Stomach (tissue), 8 donors: ENCODE measurements at regions not wholly inside any gene's neighbourhood (a gene's known extent, or its start where the extent isn't known, plus 50 kb on each side); places are given as distances from the start of the nearest gene placed in this dataset.

Experiments used
- DNase-seq, 2 donors: peaks; one replicate each; pipeline versions ENCODE4 v3.0.0 to v3.0.0-alpha.2; 2013 to 2019
- H3K27ac ChIP-seq, 5 donors: fragments of 200-600 bp in 4 of 5; sonication (generic) in 4 of 5; one replicate each; pipeline ENCODE4 v1.5.1; 2013 to 2019; ENCODE audit warnings: mild to moderate bottlenecking in 1 of 5, moderate library complexity in 1 of 5
- H3K27me3 ChIP-seq, 3 donors: fragments of 200-600 bp; sonication (generic); one replicate each; pipeline ENCODE4 v1.5.1; 2017 to 2019; ENCODE audit warnings: mixed run types in 1 of 3
- H3K36me3 ChIP-seq, 4 donors: fragments of 200-600 bp; sonication (generic); 1 replicate in 3 of 4; 2 replicates in 1 of 4; pipeline ENCODE4 v1.5.1; 2016 to 2019
- H3K4me1 ChIP-seq, 4 donors: fragments of 200-600 bp; sonication (generic); one replicate each; pipeline ENCODE4 v1.5.1; 2016 to 2019
- H3K4me3 ChIP-seq, 4 donors: fragments of 200-600 bp; sonication (generic) in 3 of 4; one replicate each; pipeline ENCODE4 v1.5.1; 2016 to 2019; ENCODE audit warnings: mild to moderate bottlenecking in 1 of 4
- H3K9me3 ChIP-seq, 4 donors: fragments of 200-600 bp; sonication (generic); one replicate each; pipeline ENCODE4 v1.5.1; 2016 to 2019
- CTCF ChIP-seq, 7 experiments: fragments of 450-650 bp in 4 of 7; fragments of 200-600 bp in 3 of 7; sonication (generic) in 3 of 7; IDR thresholded peaks; one replicate each; pipeline ENCODE4 v1.5.1; 2016 to 2019; ENCODE audit warnings: antibody characterized with exemption in 7 of 7, control low read depth in 2 of 7, mild to moderate bottlenecking in 1 of 7
- EP300 ChIP-seq: sonication (generic); formaldehyde crosslinking; IDR thresholded peaks from one replicate; pipeline ENCODE4 v1.6.1; 2017; ENCODE audit warnings: antibody characterized with exemption
- POLR2A ChIP-seq, 4 donors: fragments of 450-650 bp; IDR thresholded peaks; one replicate each; pipeline ENCODE4 v1.6.1; 2016; ENCODE audit warnings: antibody characterized with exemption in 4 of 4, control low read depth in 2 of 4, mild to moderate bottlenecking in 1 of 4, moderate library complexity in 1 of 4
- POLR2AphosphoS5 ChIP-seq, 3 donors: sonication (generic); formaldehyde crosslinking; IDR thresholded peaks; one replicate each; pipeline ENCODE4 v1.6.1; 2016; ENCODE audit warnings: antibody characterized with exemption in 3 of 3
- WGBS, 5 donors: extraction: QIAGEN DNeasy Blood & Tissue Kit in 3 of 5; methylation state at CpG; one replicate each; pipeline versions ENCODE4 v1.1.5 to v1.1.7; 2013 to 2018; 5-methylcytosine and 5-hydroxymethylcytosine counted together
- intact Hi-C: fragments of 100-400 bp; cut with DNase I; formaldehyde crosslinking; loops from one replicate; pipeline ENCODE4 v1.15.1; 2023; ENCODE audit warnings: low total_unique reads
- donor health status: healthy with polysubstance abuse.
- donor health status: Bipolar disorder and iron deficiency.
- donor health status: healthy.

DNA sequence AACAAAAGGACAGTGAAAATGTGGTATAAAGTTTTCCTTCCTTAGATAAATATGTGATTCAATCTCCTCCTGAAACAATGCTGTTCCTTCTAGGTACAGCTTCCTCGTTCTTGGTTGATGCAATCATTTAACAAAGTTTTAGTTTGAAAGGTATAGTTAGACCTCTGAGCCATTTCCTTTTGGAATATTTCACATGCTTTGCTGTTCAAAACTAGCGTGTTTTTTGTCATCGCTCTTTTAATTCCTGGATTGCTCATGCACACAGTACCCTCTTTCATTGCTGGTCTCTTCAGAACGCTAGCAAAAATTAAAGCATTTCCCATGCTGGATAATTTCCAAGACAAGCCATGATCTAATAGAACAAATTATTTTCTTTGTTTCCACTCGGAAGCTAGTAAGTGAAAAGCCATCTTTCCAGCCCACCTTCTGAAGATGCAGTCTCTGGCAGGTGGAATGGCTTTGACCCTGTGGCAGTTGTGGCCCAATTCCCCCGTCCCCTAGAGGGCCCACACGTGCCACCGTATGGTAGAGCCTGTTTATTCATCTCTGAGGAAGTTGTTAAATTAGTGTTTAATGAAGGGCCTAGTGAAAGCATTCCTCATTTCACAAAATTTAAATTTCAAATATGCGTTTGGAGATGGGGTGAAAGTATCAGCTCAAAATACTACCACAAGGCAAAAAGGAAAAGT, 1040.6 kb upstream of the SLC10A2 start:
- no peaks in the 10 kb centered on the region for H3K27me3 ChIP-seq
- H3K27ac ChIP-seq = peak overlapping the region in 1 of 5 donors; percentile 20
- H3K4me3 ChIP-seq = no peak overlapping the region
- H3K4me1 ChIP-seq = no peaks in the 10 kb centered on the region
- 55 to 58% (median 57%) methylated on average over 9 of the region's 9 CpGs for WGBS, 5 donors
- H3K9me3 ChIP-seq = peaks cover 0 to 9% (median 0%) of the 10 kb centered on the region in 4 donors
- DNase-seq = peak in 1 of 2 donors; percentile 15
- H3K36me3 ChIP-seq = no peaks in the 10 kb centered on the region
- intact Hi-C loops = no loop called here
- TF ChIP-seq POLR2A (IDR thresholded peaks at IDR 0.05) (no peak), CTCF (IDR thresholded peaks at IDR 0.05) (no peak), POLR2AphosphoS5 (IDR thresholded peaks at IDR 0.05) (no peak), EP300 (no peak)

- DNase-seq = peak in 1 of 2 donors; percentile 34
- intact Hi-C loops = no loop called here
- TF ChIP-seq CTCF (IDR thresholded peaks at IDR 0.05) (no peak), POLR2AphosphoS5 (IDR thresholded peaks at IDR 0.05) (no peak), EP300 (no peak), POLR2A (IDR thresholded peaks at IDR 0.05) (no peak)
- Histone ChIP-seq H3K4me3 (no peak overlapping the region), H3K9me3 (peaks cover 0 to 9% (median 0%) of the 10 kb centered on the region in 4 donors), H3K36me3 (no peaks in the 10 kb centered on the region), H3K27ac (no peak overlapping the region), H3K4me1 (no peaks in the 10 kb centered on the region), H3K27me3 (no peaks in the 10 kb centered on the region)
- 35 to 49% (median 39%) methylated on average over 7 of the region's 7 CpGs for WGBS, 5 donors
These were observed 1039.5 kb upstream of the SLC10A2 start for GRCh38 chr13:104105418-104106355.

DNA sequence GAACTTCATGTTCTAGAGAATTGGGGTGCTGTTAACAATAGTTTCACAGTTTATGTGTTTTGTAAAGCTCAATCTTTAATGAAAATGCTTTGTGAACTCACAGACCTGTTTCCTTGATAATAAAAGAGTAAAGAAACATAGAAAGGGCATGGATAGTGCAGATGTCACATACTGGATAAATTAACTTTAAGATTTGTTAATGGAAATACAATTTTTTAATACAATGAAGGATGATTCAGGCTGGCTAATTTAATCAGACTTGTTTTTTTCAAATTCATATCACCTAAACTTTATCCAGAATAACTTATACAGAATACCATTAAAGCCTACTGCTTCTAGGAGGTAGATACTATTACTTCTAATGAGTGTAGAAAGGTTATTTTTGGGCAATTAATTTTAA, 1033.5 kb upstream of the SLC10A2 start:
- no peaks in the 10 kb centered on the region for H3K4me1 ChIP-seq
- H3K9me3 ChIP-seq = no peaks in the 10 kb centered on the region
- DNase-seq = no peak
- no peak overlapping the region for H3K4me3 ChIP-seq
- no peak overlapping the region for H3K27ac ChIP-seq
- intact Hi-C loops = no loop called here
- TF ChIP-seq EP300 = no peak
- no peaks in the 10 kb centered on the region for H3K36me3 ChIP-seq
- H3K27me3 ChIP-seq = no peaks in the 10 kb centered on the region

- H3K27ac ChIP-seq = no peak overlapping the region
- DNase-seq = no peak
- no peaks in the 10 kb centered on the region for H3K36me3 ChIP-seq
- intact Hi-C loops = no loop called here
- H3K4me1 ChIP-seq = no peaks in the 10 kb centered on the region
- H3K27me3 ChIP-seq = no peaks in the 10 kb centered on the region
- H3K4me3 ChIP-seq = no peak overlapping the region
- no peak for TF ChIP-seq POLR2A (IDR thresholded peaks at IDR 0.05)
- no peak for TF ChIP-seq CTCF (IDR thresholded peaks at IDR 0.05)
- no peak for TF ChIP-seq POLR2AphosphoS5 (IDR thresholded peaks at IDR 0.05)
- TF ChIP-seq EP300 = no peak
- WGBS, 5 donors = 84 to 94% (median 87%) methylated on average over 4 of the region's 4 CpGs
- H3K9me3 ChIP-seq = peaks cover 0 to 4% (median 0%) of the 10 kb centered on the region in 4 donors
These were observed 1032.2 kb upstream of the SLC10A2 start for GRCh38 chr13:104098421-104098820.
